Right lobe of liver (tissue), 4 donors: ENCODE measurements at regions not wholly inside any gene's neighbourhood (a gene's known extent, or its start where the extent isn't known, plus 50 kb on each side); places are given as distances from the start of the nearest gene placed in this dataset.

Source experiments
- POLR2A ChIP-seq: fragments of 450-650 bp; IDR thresholded peaks from one replicate; pipeline ENCODE4 v1.6.1; 2017; ENCODE audit warnings: antibody characterized with exemption, mild to moderate bottlenecking
- TF ChIP-seq, protein P1 (sequence below), 4 donors: fragments of 200-600 bp in 3 of 4; fragments of 450-650 bp in 1 of 4; IDR thresholded peaks; one replicate each; pipeline versions ENCODE4 v1.5.1 to v1.8.0; 2016 to 2022; ENCODE audit warnings: antibody characterized with exemption in 4 of 4, mild to moderate bottlenecking in 2 of 4
- donor health status: DM: no; HTN: no; CAD: no.
- donor health status: DM: no; HTN: no; CAD: no.
- donor health status: DM: no; HTN: yes; CAD: no.

DNA sequence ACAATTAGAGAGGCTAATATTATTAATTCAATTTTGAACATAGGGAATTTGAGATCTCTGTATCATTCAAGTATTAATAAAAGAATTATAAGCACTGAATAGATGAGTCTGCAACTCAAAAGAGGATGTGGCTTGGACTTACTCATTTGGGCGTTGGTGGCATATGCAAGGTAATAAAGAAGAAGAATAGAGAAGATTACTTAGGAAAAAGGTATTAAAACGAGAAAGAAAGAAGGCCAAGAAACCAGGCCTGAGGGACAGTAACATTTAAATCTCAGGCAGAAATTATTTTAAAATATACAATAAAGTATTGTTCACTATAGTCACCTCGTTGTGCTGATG is 383.0 kb upstream of the INTU start:
- TF ChIP-seq, protein P1, sequence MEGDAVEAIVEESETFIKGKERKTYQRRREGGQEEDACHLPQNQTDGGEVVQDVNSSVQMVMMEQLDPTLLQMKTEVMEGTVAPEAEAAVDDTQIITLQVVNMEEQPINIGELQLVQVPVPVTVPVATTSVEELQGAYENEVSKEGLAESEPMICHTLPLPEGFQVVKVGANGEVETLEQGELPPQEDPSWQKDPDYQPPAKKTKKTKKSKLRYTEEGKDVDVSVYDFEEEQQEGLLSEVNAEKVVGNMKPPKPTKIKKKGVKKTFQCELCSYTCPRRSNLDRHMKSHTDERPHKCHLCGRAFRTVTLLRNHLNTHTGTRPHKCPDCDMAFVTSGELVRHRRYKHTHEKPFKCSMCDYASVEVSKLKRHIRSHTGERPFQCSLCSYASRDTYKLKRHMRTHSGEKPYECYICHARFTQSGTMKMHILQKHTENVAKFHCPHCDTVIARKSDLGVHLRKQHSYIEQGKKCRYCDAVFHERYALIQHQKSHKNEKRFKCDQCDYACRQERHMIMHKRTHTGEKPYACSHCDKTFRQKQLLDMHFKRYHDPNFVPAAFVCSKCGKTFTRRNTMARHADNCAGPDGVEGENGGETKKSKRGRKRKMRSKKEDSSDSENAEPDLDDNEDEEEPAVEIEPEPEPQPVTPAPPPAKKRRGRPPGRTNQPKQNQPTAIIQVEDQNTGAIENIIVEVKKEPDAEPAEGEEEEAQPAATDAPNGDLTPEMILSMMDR (IDR thresholded peaks at IDR 0.05), result no peak
- TF ChIP-seq POLR2A, result no peak
